ENCODE measurements at regions not wholly inside any gene's neighbourhood (a gene's known extent, or its start where the extent isn't known, plus 50 kb on each side); places are given as distances from the start of the nearest gene placed in this dataset.
"Not testable (repeated sequence)": the region's sequence is repeated elsewhere in the genome, so short reads cannot be mapped to it uniquely, and the experiment has no call there.

DNA sequence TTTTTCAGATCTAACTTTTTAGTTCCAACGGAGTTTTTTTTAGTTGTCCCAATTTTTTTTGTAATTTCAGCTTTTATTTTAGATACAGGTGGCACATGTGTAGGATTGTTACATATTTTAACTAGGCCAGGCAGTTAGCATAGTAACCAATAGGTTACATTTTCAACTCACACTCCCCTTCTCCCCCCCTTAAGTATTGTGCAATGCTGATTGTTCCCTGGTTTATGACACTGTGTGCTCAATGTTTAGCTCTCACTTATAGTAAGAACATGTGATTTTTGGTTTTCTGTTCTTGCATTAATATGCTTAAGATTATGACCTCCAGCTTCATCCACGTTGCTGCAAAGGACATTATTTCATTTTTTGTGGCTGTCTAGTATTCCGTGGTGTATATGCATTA, 503.2 kb downstream of the CDH9 start:
- DNase-seq, result no peak

DNA sequence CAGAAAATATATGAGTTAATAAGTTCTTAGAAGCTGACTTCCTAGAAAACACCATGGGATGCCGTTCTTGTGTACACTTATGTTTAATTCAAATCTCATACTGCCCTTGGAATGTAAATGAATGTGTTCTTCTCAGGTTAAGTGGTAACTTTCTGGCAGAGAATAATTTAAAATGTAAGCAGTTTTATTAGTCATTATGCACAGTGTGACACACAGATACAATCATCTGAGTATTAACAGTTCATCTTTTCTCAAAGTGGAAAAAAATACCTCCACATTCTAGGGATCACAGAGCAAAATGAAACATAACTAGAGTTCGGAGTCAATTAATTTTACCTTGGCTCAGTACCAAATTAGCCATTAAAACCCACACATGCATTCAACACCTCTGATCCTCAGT, 508.1 kb downstream of the CDH9 start:
- DNase-seq, result no peak

DNA sequence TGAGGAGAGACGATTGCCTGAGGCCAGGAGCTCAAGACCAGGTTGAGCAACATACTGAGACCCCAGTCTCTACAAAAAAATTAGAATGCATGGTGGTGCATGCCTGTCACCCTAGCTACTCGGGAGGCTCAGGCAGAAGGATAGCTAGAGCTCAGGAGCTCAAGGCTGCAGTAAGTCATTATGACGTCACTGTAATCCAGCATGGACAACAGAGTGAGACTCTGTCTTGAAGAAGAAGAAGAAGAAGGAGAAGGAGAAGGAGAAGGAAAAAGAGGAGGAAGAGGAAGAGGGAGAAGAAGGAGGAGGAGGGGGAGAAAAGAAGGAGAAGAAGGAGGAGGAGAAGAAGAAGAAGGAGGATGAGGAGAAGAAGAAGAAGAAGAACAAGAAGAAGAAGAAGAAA, 519.1 kb downstream of the CDH9 start:
- DNase-seq, result no peak

DNA sequence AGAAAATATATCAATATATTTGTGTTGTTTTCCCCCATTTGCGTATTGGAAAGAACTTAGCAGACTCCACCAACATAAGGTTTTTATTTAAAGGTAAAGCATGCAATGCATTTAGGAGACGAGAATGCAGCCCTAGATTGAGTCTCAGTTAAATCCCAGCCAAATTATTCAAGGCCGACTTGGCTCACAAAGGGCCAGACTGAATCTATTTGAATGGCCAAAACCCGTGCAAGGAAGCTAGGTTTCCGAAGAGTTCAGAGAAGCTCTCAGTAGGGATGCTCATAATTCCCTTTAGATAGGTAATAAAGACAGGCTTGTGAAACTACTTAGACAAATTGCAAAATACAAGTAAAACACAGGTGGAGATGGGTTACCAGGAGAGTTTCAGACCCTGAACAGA, 520.3 kb downstream of the CDH9 start:
- no peak for DNase-seq

DNA sequence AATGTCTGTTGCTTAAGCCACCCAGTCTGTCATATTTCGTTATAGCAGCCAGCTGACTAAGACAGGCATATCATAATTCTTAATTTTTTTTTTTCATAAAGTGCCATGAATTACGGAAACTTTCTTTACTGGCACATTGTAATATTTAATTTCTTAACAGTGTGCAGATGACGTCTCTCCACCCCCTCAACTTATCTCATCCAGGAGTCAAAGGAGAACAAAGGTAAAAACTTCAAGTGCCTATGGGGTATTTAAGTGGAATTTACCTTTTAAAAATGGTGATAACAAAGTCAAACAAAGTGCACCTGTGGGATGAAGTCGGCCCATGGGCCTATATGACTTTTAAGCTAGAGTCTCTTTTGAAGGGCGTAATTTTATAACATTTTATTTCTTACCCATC, 539.4 kb downstream of the CDH9 start:
- DNase-seq, result no peak

DNA sequence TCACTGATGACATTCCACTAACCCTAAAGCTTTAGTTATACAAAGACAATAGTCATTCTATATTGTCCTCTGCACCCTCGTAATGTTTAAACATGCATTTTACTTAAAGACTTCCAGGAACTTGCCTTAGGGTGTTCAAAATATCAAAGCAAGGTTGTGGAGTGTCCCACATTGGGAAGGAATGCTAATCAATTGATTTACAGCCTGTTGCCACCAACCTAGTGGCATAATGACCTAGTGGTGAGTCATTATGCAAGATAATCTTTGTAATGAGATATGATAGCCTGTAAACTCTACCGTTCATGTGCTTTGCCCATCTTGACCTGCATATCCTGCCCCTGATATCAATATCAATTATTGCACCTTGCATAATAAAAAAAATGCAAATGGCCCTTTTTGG, 542.9 kb downstream of the CDH9 start:
- no peak for DNase-seq

DNA sequence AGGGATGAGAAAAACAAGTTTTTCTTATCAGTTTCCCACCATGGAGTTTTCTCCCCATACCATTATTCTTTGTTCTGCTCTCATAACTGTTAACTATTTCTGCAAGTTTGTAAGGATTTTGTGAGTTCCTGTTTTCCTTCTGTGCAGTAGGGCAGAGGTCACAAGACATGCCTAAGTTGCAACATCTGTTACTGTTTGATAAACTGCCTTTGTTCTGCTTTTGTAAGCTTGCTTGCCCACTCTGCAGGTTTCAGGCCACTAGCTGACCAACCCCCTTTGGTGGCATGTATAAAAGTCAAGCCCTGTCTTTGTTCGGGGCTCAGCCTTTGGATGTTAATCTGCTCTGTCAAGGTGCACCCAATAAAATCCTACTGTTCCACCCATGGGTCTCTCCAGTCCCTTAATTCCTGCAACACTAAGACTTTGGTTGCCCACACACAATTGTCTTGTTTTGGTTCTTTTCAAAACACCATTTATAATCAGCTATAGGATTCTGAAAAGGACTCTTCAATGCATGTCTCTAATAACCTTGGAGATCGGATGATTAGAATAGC, 545.4 kb downstream of the CDH9 start:
- DNase-seq, result no peak

DNA sequence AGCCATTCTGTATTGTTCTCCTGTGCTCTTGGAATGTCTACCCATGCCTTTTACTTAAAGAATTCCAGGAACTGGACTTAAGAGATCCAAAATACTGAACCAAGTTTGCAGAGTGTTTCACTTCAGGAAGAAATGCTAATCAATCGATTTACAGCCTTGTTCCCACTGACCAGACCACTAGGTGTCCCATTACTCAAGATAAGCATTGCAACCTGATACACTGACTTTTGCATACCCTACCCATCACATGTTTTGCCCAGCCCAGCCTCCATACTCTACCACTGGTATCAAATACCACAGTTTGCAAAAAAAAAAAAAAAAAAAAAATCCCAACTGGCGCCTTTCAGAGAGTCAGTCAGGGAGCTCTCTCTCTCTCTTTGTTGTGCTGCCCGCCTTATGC, 550.8 kb downstream of the CDH9 start:
- no peak for DNase-seq

DNA sequence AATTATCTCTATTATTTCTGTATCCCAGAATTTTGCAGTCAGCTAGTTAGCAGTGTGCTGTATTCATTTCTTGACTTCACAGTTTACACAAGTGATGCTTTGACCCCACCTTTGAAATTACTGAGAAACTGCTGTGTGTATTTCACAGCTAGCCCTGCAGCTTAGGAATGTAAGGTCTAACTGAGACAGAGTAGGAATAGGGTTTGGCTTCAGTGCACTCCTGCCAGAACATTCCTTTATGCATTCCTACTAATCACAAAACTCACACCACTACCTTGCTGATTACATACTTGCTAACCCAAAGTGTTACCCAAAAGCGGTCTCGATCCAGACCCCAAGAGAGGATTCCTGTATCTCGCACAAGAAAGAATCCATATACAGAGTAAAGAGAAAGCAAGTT, 551.8 kb downstream of the CDH9 start:
- no peak for DNase-seq

DNA sequence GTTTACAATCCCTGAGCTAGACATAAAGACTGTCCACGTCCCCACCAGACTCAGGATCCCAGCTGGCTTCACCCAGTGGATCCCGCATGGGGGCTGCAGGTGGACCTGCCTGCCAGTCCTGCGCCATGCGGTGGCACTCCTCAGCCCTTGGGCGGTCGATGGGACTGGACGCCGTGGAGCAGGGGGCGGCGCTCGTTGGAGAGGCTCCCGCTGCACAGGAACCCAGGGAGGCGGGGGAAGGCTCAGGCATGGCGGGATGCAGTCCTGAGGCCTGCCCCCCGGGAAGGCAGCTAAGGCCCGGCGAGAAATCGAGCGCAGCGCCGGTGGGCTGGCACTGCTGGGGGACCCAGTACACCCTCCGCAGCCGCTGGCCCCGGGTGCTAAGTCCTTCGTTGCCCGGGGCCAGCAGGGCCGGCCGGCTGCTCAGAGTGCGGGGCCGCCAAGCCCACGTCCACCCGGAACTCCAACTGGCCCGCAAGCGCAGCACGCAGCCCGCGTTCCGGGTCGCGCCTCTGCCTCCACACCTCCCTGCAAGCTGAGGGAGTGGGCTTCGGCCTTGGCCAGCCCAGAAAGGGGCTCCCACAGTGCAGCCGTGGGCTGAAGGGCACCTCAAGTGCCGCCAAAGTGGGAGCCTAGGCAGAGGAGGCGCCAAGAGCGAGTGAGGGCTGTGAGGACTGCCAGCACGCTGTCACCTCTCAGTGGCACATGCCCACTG, 553.1 kb downstream of the CDH9 start:
- DNase-seq, result not testable (repeated sequence)

DNA sequence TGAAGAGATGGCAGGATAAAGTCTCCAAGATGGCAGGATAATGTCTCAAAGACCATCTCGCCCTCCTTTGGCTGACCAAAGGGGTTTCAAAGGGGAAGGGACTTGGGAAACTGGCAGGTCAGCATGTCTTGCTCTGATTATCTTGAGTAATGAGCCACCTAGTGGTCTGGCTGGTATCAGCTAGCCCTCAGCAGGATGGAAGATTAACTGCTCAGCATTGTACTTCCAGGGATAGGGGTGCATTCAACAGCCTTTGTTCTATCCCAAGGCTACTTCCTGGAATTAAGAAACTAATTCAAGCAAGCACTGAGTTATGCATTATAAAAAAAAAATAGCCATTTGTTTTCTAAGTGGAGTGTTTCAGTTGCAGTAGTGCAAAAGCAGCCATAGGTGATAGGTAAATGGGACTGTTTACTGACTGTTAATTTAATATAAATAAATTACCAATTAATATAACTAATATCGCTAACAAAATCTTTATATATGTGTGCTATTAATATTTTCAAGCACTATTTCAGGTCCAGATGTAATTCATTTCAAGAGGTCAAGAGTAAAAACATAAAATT, 555.5 kb downstream of the CDH9 start:
- DNase-seq, result no peak

DNA sequence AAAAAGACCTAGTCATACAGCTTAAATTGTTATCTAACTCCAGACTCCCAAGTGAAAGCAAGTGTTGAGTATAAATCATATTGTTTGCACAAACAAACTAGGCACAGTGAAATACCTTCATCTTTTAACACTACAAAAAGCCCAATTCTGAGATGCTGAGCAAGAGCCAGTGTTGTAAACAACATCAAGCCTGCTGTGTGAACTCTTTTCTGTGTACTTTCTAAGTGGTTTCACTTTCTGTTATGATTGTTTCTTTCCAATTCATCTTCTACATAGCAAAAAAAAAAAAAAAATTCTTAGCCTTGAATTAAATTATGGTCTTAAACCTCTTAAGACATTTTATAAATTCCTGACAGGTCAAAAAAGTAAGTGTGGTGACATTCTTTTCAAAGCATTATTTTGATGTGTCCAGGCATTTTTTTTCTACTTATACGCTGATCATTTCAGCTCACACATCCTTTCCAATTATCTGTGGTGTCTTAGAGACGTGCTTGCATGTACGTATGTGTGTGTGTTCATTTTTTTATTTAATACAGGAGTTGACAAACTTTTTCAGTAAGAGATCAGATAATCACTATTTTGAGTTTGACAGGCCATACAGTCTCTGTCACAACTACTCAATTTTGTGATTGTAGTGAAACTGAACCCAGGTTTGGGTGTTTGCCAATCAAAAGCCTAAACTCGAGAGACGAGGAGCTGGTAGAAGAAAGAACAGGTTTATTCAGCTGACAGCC, 556.1 kb downstream of the CDH9 start:
- no peak for DNase-seq

DNA sequence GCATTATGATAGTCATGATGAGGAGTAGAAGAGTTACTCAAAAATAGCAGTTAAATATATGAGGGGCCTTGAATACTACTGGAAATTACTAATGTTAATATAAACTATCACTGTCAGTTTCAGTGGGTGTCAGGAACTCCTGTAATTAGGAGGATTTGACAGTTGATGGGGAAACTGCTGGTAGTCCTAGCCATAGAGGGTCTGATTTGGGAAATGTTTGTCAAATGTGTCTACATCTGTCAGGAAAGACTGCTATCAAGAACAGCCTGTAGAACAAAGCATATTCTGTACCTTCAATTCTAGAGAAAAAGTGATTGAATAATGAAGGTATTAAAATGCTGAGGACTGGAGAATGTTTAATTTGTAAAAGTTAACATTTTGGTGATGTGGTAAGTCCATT, 567.9 kb downstream of the CDH9 start:
- no peak for DNase-seq

DNA sequence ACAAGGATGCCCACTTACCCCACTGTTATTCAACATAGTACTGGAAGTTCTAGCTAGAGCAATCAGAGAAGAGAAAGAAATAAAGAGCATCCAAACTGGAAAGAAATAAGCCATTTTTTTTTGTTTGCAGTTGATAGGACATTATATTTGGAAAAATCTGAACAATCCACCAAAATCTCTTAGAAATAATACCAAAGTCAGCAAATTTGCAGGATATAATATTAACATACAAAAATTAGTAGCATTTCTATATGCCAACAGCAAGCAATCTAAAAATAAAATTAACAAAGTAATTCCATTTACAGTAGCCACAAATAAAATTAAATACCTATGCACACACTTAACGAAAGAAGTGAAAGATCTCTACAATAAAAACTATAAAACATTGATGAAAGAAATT, 599.3 kb downstream of the CDH9 start:
- no peak for DNase-seq

DNA sequence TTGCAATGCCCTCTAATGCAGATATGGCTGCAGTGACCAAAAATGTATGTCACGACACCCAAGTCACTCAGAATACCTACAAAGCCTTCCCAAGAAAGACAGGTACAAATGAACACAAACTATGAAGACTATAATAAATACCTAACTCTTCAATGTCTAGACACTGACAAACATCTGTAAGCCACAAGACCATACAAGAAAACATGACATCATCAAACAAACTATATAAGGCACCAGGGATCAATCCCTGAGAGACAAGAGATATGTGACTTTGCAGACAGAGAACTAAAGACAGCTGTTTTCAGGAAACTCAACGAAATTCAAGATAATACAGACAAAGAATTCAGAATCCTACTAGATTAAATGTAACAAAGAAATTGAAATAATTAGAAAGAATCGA, 603.7 kb downstream of the CDH9 start:
- DNase-seq, result no peak

DNA sequence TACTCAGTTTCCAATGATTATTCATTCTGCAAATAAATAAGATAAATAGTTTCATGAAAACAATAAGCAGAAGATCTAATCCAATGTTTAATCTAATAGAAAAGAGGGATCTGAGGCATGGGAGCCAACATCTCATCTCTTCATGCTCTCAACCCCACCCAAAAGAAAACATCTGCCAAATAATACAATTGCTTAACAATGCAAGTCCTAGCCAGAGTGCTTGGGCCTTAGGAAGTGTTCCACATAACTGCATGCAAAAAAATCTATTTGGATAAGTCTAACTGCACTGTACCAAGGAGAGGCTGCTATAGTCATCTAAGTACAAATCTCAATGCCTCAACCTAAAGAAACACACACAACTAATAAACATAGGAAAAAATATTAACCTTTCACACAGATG, 606.0 kb downstream of the CDH9 start:
- DNase-seq, result no peak

DNA sequence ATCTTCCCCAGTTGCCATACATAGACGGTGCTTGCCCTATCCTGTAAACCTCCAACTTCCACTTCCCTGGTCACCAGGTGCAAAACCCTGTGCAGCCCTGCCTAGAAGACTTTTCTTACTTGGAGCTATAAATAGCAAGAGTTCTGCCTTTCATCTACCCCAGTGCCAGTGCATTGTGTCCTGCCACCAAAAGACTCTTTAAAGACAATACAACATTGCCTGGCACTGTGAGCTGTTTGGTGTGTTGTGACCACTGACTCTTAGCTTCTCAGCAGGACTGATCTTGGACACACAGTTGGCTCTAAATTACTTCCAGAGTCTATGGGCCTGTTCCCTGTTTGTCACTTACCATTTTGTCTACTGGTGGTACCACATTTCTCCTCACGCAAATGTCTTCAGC, 608.1 kb downstream of the CDH9 start:
- DNase-seq, result no peak

DNA sequence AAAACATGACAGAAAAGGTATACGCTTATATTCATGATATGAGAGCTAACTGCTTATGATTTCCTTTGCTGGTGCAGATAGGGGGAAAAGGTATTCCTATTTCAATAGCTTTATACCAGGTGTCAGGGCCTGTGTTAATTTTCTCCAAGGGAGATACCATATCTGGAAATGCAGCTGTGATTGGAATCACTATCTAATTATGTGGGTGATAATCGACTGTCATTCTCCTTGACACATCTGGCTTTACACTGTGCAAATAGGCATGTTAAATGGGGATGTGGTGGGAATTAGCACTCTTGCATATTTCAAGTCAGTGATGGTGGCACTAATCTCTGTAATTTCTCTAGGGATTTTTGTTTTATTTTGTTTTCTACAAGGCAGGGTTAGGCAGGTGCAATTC, 611.1 kb downstream of the CDH9 start:
- no peak for DNase-seq

DNA sequence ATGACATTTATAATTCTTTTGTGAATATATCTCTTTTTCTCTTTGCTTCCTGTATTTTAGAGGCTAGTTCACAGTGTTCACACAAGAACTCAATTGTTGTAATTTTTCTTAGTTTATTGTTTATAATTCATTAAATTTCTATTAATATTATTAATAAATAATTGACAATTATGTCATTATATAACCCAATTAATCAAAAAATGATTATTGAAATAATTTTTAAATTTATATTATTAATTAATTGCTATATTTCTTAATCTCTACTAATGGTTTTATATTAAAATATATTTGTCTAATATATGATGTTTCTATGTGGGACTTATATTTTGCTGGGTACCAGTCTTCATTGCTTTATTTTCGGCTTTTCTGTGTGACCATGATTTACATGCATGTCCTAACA, 618.4 kb downstream of the CDH9 start:
- no peak for DNase-seq

DNA sequence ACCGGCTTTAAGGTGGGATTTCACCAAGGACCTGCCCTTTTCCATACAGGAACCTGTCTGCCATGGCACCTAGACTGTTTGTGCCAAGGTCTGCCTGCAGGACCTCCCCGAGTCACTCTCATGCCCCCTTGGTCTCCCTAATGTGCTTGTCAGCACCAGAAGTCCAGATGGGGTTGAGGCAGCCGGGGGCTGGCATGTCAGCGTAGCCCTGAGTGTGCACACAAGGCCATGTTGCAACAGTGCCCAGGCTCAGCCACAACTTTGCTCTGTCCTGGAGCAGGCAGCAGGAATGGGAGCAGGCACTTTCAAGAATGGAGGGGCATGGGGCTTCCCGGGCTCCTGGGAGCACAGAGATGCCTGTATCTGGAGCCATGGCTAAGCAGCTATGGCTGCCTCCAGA, 621.5 kb downstream of the CDH9 start:
- no peak for DNase-seq

DNA sequence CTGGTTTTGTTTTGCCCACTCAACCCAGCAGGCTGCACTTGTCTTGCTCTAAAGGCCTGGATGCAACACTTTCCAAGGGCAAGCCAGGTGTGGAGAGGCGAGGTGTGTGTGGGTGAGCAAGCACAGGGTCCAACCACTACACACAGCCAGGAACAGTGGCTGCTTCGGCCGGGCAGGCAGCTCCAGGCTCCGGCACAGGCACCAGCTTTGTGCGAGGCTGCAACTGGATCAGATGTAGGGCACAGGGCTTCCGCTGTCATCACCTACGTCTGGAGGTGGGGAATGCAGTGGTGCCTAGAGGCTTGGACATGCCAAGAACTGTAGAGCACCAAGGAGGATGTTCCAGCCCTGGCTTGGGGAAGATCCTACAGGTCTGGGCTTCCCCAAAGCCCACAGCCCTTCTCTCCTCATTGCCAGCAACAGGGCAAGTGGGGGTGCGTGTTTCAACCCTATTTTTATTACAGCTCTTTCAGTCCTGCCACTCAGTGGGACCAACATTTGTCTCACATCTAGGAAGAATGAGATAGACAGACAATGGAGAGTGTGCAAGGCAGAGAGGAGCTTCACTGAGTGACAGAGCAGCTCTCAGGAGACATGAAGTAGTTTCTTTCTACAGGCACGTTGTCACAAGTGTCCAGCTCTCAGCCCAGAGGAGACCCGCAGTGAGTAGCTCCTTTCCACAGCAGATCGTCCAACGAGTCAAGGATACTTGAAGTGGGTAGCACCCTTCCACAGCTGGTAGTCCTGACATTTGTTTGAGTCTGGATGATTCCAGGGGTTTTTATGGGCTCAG, 622.2 kb downstream of the CDH9 start:
- DNase-seq, result no peak

DNA sequence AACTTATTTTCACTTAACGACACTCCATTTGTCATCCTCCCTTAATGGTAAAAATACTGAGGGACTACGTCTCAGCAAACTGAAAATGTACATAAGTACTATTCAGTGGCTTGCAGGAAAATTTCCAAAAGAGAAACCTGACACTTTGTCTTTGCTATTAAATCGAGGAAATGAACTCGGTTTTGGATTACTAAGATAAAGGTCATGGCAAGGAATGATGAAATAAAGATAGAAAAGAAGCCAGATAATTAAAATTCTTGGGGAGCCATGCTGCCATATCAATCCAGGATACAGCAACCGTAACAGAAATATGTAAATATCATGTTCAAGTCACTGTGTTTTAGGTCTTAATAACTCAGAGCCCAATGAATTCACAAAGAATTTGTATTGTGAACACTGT, 647.8 kb downstream of the CDH9 start:
- no peak for DNase-seq

DNA sequence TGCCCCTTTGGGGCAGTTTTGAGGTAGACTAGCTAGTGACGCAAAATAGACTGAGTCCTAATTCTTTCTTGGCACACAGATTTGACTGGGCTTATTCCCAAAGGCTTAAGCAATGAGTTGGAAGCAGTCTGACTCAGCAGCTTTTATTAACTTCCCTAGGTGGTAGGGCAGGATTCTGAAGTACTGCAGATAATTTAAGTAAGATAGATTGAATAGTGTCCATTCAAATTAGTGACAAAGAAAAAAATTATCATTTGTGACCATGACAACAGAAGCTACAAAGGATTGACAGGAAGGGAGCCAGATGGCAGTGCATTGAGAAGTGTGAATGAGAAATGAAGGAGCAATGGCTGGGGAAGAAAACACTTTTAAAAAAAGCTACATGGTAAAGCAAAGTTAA, 649.4 kb downstream of the CDH9 start:
- DNase-seq, result no peak

DNA sequence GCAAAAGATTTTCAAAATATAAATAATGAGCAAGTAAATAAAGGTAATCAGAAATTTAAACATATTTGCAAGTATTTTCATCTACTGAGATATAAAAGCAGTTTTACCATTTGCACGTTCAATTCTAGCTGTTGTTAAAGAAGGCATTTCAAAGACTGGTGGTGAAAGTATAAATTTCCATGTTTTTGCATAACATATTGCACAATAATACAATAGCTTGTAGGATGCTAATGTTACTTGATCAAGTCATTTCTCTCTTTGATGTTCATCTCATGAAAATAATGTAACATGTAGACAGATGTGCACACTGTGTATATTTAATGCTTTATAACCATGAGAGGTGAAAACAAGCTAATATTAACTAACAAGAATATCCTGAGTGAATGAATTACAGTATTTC, 651.9 kb downstream of the CDH9 start:
- DNase-seq, result no peak

All from NCI-H2171 (cell line).